ENCODE measurements at regions not wholly inside any gene's neighbourhood (a gene's known extent, or its start where the extent isn't known, plus 50 kb on each side); places are given as distances from the start of the nearest gene placed in this dataset.

DNA sequence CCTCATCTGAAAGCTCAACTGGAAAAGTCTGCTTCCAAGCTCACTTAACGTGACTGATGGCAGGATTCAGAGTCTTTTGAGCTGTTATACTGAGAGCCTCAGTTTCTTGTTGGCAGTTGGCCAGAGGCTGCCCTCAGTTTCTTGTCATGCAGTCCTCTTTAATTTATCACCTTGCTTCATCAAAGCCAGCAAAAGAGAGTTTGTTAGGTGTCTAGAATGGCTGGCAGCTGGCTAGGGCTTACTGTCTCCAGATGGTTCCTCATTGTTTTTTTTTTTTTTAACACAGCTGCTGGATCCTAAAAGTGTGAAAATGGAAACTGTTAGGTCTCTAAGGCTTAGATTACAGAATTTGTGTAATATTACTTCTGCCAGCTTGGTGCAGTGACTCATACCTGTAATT lies 310.6 kb downstream of the PDCD6IP start:
- TF ChIP-seq, protein P1, sequence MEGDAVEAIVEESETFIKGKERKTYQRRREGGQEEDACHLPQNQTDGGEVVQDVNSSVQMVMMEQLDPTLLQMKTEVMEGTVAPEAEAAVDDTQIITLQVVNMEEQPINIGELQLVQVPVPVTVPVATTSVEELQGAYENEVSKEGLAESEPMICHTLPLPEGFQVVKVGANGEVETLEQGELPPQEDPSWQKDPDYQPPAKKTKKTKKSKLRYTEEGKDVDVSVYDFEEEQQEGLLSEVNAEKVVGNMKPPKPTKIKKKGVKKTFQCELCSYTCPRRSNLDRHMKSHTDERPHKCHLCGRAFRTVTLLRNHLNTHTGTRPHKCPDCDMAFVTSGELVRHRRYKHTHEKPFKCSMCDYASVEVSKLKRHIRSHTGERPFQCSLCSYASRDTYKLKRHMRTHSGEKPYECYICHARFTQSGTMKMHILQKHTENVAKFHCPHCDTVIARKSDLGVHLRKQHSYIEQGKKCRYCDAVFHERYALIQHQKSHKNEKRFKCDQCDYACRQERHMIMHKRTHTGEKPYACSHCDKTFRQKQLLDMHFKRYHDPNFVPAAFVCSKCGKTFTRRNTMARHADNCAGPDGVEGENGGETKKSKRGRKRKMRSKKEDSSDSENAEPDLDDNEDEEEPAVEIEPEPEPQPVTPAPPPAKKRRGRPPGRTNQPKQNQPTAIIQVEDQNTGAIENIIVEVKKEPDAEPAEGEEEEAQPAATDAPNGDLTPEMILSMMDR (conservative IDR thresholded peaks at IDR 0.05; ENCODE audit: low read depth in 2 of 2), result no peak
- TF ChIP-seq EZH2 (IDR thresholded peaks at IDR 0.05; ENCODE audit: low read depth, unreplicated experiment) (no peak), POLR2AphosphoS5 (IDR thresholded peaks at IDR 0.05; ENCODE audit: low read depth) (no peak)

Data from GM23338 (cell line).